K562 (cell line): ENCODE measurements at regions not wholly inside any gene's neighbourhood (a gene's known extent, or its start where the extent isn't known, plus 50 kb on each side); places are given as distances from the start of the nearest gene placed in this dataset.

Experiments
- ARID2 ChIP-seq: fragments of 450-650 bp; IDR thresholded peaks from 2 replicates; pipeline ENCODE4 v1.6.1; 2017; ENCODE audit warnings: antibody characterized with exemption, mild to moderate bottlenecking
- BCOR ChIP-seq: fragments of 450-650 bp; IDR thresholded peaks from 2 replicates; pipeline ENCODE4 v1.6.1; 2016
- CBFA2T3 ChIP-seq: fragments of 450-650 bp; IDR thresholded peaks from 2 replicates; pipeline ENCODE4 v1.6.1; 2017
- COPS2 ChIP-seq: fragments of 450-650 bp; conservative IDR thresholded peaks from 2 replicates; pipeline ENCODE4 v1.6.1; 2016; ENCODE audit warnings: mild to moderate bottlenecking, moderate library complexity
- HDAC3 ChIP-seq: fragments of 450-650 bp; IDR thresholded peaks from 2 replicates; pipeline ENCODE4 v1.6.1; 2018; ENCODE audit warnings: borderline replicate concordance, mild to moderate bottlenecking, moderate library complexity; ENCODE audit not compliant: partially characterized antibody
- HINFP ChIP-seq: fragments of 450-650 bp; conservative IDR thresholded peaks from 2 replicates; pipeline ENCODE4 v1.6.1; 2016; ENCODE audit warnings: missing genetic modification characterization, low read depth, mild to moderate bottlenecking, control low read depth, missing compliant biosample characterization
- JUN ChIP-seq, 2 experiments: sonication (generic) in 1 of 2; formaldehyde crosslinking in 1 of 2; IDR thresholded peaks; 2 replicates each; pipeline versions ENCODE4 v1.6.1 to v1.8.0; 2012 to 2022; ENCODE audit warnings: borderline replicate concordance in 2 of 2, mild to moderate bottlenecking in 2 of 2, improper control_type of control experiment in 1 of 2, low read depth in 1 of 2, low read length in 1 of 2, missing genetic modification reagents in 1 of 2
- MED1 ChIP-seq: sonication (generic); formaldehyde crosslinking; IDR thresholded peaks from 2 replicates; pipeline ENCODE4 v1.8.1; 2023; ENCODE audit warnings: missing genetic modification reagents, borderline replicate concordance
- THRAP3 ChIP-seq: fragments of 450-650 bp; IDR thresholded peaks from 2 replicates; pipeline ENCODE4 v1.6.1; 2016; ENCODE audit warnings: mild to moderate bottlenecking, inconsistent platforms, borderline replicate concordance
- ZBTB17 ChIP-seq: fragments of 450-650 bp; formaldehyde crosslinking; IDR thresholded peaks from 2 replicates; pipeline ENCODE4 v1.4.0; 2020; ENCODE audit warnings: mild to moderate bottlenecking
- ZFP30 ChIP-seq: fragments of 250-450 bp; sonication (Bioruptor Pico); IDR thresholded peaks from 2 replicates; pipeline ENCODE4 v1.8.0; 2022; ENCODE audit warnings: moderate library complexity, mild to moderate bottlenecking, inconsistent platforms, borderline replicate concordance
- ZFPM2 ChIP-seq: fragments of 250-450 bp; sonication (Bioruptor Pico); IDR thresholded peaks from 2 replicates; pipeline ENCODE4 v1.5.1; 2022; ENCODE audit warnings: mild to moderate bottlenecking
- ZNF146 ChIP-seq: IDR thresholded peaks from one replicate; pipeline ENCODE4 v1.6.1; 2018; ENCODE audit warnings: missing compliant biosample characterization; ENCODE audit not compliant: unreplicated experiment
- ZNF175 ChIP-seq: fragments of 200-800 bp; sonication (Bioruptor generic); IDR thresholded peaks from 2 replicates; pipeline ENCODE4 v1.6.1; 2016; ENCODE audit warnings: low read depth, mild to moderate bottlenecking, missing genetic modification characterization, missing compliant biosample characterization
- ZNF232 ChIP-seq: sonication (generic); formaldehyde crosslinking; IDR thresholded peaks from 2 replicates; pipeline ENCODE4 v1.8.0; 2022; ENCODE audit warnings: mild to moderate bottlenecking, missing genetic modification reagents
- ZNF347 ChIP-seq: fragments of 450-650 bp; formaldehyde crosslinking; IDR thresholded peaks from 2 replicates; pipeline ENCODE4 v1.4.0; 2020; ENCODE audit warnings: low read depth, mild to moderate bottlenecking, moderate library complexity
- ZNF830 ChIP-seq: fragments of 250-450 bp; sonication (Bioruptor Pico); IDR thresholded peaks from 2 replicates; pipeline ENCODE4 v1.5.0; 2021; ENCODE audit warnings: mild to moderate bottlenecking
- TF ChIP-seq, protein P1 (sequence below): sonication (generic); formaldehyde crosslinking; IDR thresholded peaks from 2 replicates; pipeline ENCODE4 v1.8.0; 2022; ENCODE audit warnings: mild to moderate bottlenecking, missing genetic modification reagents
- TF ChIP-seq, protein P2 (sequence below): IDR thresholded peaks from 3 replicates; pipeline ENCODE4 v1.6.1; 2011; ENCODE audit warnings: borderline replicate concordance, mild to moderate bottlenecking, moderate library complexity; ENCODE audit not compliant: insufficient read length; ENCODE audit errors: extremely low read depth

DNA sequence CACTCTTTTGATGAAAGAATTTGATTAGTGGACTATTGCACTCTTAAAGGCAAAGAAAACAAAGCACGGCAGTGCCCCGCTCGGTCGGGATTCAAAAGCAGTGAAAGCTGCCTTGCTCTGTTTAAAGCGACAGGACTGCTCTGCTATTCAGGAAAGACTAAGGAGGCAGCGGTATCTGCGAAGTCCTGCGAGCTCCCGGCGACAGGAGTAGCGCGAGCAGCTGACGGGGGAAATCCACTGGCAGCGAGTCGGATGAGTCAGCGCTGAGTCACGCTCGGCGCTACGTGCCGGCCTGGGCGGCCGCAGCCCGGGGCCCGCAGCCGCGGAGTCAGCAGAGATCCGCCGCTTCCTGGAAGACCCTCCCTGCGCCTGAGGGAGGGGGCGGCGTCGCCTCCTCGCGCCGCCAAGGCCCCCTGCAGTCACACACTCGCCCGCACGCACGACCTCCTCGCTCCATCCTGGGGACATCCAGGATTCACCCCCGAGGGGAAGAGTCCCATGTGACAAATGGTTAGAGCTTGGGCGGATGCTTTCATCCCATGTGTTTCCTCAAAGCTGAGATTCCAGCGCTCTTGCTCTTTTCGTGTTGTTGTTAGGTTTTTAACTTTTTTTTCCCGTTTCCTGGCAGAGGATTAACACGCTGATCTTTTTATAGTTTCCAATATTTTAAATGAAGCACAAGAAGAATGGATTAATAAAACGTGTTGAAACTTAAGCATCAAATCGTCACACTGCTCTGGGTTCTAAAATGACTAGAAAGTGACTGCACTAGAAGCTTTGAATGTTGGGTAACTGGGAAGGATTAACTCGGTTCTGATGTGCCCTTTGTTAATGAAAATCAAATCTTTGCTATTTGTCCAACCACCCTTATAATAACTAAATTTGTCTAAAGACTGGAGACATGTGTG is 102.5 kb downstream of the ARRDC3 start (continued):
- TF ChIP-seq ZNF830 (no peak), ZNF347 (CRISPR knock-in tag) (no peak), ZNF232 (CRISPR knock-in tag) (no peak), THRAP3 (no peak), ZNF146 (CRISPR knock-in tag) (no peak), HDAC3 (peak; percentile 18), ZFP30 (CRISPR knock-in tag) (no peak), ZFPM2 (0 out of 2 replicates have a peak, but pooled peaks have one; percentile 24), ZBTB17 (0 out of 2 replicates have a peak, but pooled peaks have one; percentile 46), ARID2 (no peak), MED1 (CRISPR knock-in tag) (no peak), BCOR (peak; percentile 72; the same call in 1 of the 2 replicates), COPS2 (no peak), JUN (IDR thresholded peaks at IDR 0.05; ENCODE audit: borderline replicate concordance, low read depth, low read length) (peak; percentile 99), JUN (CRISPR knock-in tag; IDR thresholded peaks at IDR 0.05; ENCODE audit: borderline replicate concordance) (peak; percentile 92), CBFA2T3 (peak; percentile 54), ZNF175 (peak; percentile 83), HINFP (0 out of 2 replicates have a peak, but pooled peaks have one; percentile 5)
- TF ChIP-seq, protein P1, sequence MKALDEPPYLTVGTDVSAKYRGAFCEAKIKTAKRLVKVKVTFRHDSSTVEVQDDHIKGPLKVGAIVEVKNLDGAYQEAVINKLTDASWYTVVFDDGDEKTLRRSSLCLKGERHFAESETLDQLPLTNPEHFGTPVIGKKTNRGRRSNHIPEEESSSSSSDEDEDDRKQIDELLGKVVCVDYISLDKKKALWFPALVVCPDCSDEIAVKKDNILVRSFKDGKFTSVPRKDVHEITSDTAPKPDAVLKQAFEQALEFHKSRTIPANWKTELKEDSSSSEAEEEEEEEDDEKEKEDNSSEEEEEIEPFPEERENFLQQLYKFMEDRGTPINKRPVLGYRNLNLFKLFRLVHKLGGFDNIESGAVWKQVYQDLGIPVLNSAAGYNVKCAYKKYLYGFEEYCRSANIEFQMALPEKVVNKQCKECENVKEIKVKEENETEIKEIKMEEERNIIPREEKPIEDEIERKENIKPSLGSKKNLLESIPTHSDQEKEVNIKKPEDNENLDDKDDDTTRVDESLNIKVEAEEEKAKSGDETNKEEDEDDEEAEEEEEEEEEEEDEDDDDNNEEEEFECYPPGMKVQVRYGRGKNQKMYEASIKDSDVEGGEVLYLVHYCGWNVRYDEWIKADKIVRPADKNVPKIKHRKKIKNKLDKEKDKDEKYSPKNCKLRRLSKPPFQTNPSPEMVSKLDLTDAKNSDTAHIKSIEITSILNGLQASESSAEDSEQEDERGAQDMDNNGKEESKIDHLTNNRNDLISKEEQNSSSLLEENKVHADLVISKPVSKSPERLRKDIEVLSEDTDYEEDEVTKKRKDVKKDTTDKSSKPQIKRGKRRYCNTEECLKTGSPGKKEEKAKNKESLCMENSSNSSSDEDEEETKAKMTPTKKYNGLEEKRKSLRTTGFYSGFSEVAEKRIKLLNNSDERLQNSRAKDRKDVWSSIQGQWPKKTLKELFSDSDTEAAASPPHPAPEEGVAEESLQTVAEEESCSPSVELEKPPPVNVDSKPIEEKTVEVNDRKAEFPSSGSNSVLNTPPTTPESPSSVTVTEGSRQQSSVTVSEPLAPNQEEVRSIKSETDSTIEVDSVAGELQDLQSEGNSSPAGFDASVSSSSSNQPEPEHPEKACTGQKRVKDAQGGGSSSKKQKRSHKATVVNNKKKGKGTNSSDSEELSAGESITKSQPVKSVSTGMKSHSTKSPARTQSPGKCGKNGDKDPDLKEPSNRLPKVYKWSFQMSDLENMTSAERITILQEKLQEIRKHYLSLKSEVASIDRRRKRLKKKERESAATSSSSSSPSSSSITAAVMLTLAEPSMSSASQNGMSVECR, result peak; percentile 89
- TF ChIP-seq, protein P2, sequence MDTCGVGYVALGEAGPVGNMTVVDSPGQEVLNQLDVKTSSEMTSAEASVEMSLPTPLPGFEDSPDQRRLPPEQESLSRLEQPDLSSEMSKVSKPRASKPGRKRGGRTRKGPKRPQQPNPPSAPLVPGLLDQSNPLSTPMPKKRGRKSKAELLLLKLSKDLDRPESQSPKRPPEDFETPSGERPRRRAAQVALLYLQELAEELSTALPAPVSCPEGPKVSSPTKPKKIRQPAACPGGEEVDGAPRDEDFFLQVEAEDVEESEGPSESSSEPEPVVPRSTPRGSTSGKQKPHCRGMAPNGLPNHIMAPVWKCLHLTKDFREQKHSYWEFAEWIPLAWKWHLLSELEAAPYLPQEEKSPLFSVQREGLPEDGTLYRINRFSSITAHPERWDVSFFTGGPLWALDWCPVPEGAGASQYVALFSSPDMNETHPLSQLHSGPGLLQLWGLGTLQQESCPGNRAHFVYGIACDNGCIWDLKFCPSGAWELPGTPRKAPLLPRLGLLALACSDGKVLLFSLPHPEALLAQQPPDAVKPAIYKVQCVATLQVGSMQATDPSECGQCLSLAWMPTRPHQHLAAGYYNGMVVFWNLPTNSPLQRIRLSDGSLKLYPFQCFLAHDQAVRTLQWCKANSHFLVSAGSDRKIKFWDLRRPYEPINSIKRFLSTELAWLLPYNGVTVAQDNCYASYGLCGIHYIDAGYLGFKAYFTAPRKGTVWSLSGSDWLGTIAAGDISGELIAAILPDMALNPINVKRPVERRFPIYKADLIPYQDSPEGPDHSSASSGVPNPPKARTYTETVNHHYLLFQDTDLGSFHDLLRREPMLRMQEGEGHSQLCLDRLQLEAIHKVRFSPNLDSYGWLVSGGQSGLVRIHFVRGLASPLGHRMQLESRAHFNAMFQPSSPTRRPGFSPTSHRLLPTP, result no peak
